COLO829 (cell line): ENCODE measurements at regions not wholly inside any gene's neighbourhood (a gene's known extent, or its start where the extent isn't known, plus 50 kb on each side); places are given as distances from the start of the nearest gene placed in this dataset.
"Not testable (repeated sequence)": the region's sequence is repeated elsewhere in the genome, so short reads cannot be mapped to it uniquely, and the experiment has no call there.

ENCODE experiments used
- DNase-seq: peaks from one replicate; pipeline ENCODE4 v3.0.0; 2012; ENCODE audit warnings: low spot score

GRCh38 chr5:155711882-155712281 lies 615.1 kb upstream of the SGCD start:
- no peak for DNase-seq

- not testable (repeated sequence) for DNase-seq
These were observed 612.5 kb upstream of the SGCD start for GRCh38 chr5:155714435-155714834.

- no peak for DNase-seq
These were observed 600.7 kb upstream of the SGCD start for GRCh38 chr5:155726267-155726666.

GRCh38 chr5:155727512-155728145 lies 599.3 kb upstream of the SGCD start:
- DNase-seq: no peak

GRCh38 chr5:155728146-155728856 lies 598.7 kb upstream of the SGCD start:
- no peak for DNase-seq

- no peak for DNase-seq
These were observed 597.9 kb upstream of the SGCD start for GRCh38 chr5:155728857-155729683.

- peak; percentile 40 for DNase-seq
These were observed 597.3 kb upstream of the SGCD start for GRCh38 chr5:155729684-155730059.

- DNase-seq: no peak
These were observed 594.2 kb upstream of the SGCD start for GRCh38 chr5:155732587-155733376.

- DNase-seq: no peak
These were observed 593.0 kb upstream of the SGCD start for GRCh38 chr5:155733935-155734334.

GRCh38 chr5:155735388-155735787 lies 591.6 kb upstream of the SGCD start:
- no peak for DNase-seq

- no peak for DNase-seq
These were observed 588.3 kb upstream of the SGCD start for GRCh38 chr5:155738616-155739015.

GRCh38 chr5:155746367-155747038 lies 580.5 kb upstream of the SGCD start:
- no peak for DNase-seq

- DNase-seq: no peak
These were observed 576.9 kb upstream of the SGCD start for GRCh38 chr5:155750101-155750500.

GRCh38 chr5:155750571-155750970 lies 576.4 kb upstream of the SGCD start:
- no peak for DNase-seq

GRCh38 chr5:155753943-155754581 lies 572.9 kb upstream of the SGCD start:
- no peak for DNase-seq

GRCh38 chr5:155759252-155759651 lies 567.7 kb upstream of the SGCD start:
- DNase-seq: no peak

GRCh38 chr5:155759984-155760383 lies 567.0 kb upstream of the SGCD start:
- DNase-seq: no peak

GRCh38 chr5:155761502-155761901 lies 565.5 kb upstream of the SGCD start:
- no peak for DNase-seq

- DNase-seq: no peak
These were observed 561.2 kb upstream of the SGCD start for GRCh38 chr5:155765715-155766114.

- DNase-seq: no peak
These were observed 559.5 kb upstream of the SGCD start for GRCh38 chr5:155767470-155767869.

GRCh38 chr5:155768332-155768731 lies 558.6 kb upstream of the SGCD start:
- DNase-seq: no peak
